Mucosa of descending colon (tissue), 3 donors: ENCODE measurements at regions not wholly inside any gene's neighbourhood (a gene's known extent, or its start where the extent isn't known, plus 50 kb on each side); places are given as distances from the start of the nearest gene placed in this dataset.

Experiments
- ATAC-seq: fragments of 200-7000 bp; cut with Tn5 transposase; one replicate; pipeline ENCODE4 v1.9.1; 2020; ENCODE audit warnings: mild to moderate bottlenecking, moderate library complexity
- DNase-seq, 3 donors: peaks; one replicate each; pipeline ENCODE4 v3.0.0-alpha.2; 2020
- H3K36me3 ChIP-seq: fragments of 200-600 bp; one replicate; pipeline ENCODE4 v1.8.0; 2021; ENCODE audit warnings: low read depth, mild to moderate bottlenecking
- H3K4me1 ChIP-seq: fragments of 200-600 bp; one replicate; pipeline ENCODE4 v1.8.0; 2021; ENCODE audit warnings: low read depth, mild to moderate bottlenecking
- H3K4me3 ChIP-seq: fragments of 200-600 bp; one replicate; pipeline ENCODE4 v1.8.0; 2021; ENCODE audit warnings: mild to moderate bottlenecking
- H3K9me3 ChIP-seq: fragments of 200-600 bp; one replicate; pipeline ENCODE4 v1.8.0; 2021; ENCODE audit warnings: mild to moderate bottlenecking
- intact Hi-C, 2 donors: fragments of 100-400 bp; cut with DNase I in 1 of 2; cut with micrococcal nuclease in 1 of 2; formaldehyde crosslinking; loops; one replicate each; pipeline versions ENCODE4 v1.11.0 to v1.11.1; 2022; cut with DNase I, micrococcal nuclease
- TF ChIP-seq, protein P1 (sequence below): fragments of 200-600 bp; IDR thresholded peaks from one replicate; pipeline ENCODE4 v1.8.0; 2022; ENCODE audit warnings: antibody characterized with exemption, mild to moderate bottlenecking
- donor health status: DM: no; HTN: no; CAD: no; lungs with moderate emphysema.
- donor health status: DM: no; HTN: no; CAD: no.
- donor health status: DM: no; HTN: yes; CAD: no.

DNA sequence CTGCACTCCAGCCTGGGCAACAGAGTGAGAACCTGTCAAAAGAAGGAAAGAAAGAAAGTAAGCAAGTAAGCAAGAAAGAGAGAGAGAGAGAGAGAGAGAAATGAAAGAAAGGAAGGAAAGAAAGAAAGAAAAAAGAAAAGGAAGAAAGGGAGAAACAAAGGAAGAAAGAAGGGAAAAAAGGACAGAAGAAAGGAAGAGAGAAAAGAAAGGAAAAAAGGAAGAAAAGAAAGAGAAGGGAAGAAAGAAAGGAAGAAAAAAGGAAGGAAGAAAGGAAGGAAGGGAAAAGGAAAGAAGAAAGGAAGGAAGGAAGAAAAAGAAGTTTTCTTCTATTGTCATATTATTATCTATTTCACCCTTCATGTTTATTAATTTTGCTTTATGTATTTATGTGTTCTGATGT, 251.1 kb upstream of the CD180 start:
- intact Hi-C loops = no loop called here
- no peaks in the 10 kb centered on the region for H3K9me3 ChIP-seq
- DNase-seq = no peak
- H3K4me1 ChIP-seq = no peaks in the 10 kb centered on the region
- ATAC-seq = no peak
- H3K36me3 ChIP-seq = no peaks in the 10 kb centered on the region
- no peak overlapping the region for H3K4me3 ChIP-seq
- TF ChIP-seq, protein P1, sequence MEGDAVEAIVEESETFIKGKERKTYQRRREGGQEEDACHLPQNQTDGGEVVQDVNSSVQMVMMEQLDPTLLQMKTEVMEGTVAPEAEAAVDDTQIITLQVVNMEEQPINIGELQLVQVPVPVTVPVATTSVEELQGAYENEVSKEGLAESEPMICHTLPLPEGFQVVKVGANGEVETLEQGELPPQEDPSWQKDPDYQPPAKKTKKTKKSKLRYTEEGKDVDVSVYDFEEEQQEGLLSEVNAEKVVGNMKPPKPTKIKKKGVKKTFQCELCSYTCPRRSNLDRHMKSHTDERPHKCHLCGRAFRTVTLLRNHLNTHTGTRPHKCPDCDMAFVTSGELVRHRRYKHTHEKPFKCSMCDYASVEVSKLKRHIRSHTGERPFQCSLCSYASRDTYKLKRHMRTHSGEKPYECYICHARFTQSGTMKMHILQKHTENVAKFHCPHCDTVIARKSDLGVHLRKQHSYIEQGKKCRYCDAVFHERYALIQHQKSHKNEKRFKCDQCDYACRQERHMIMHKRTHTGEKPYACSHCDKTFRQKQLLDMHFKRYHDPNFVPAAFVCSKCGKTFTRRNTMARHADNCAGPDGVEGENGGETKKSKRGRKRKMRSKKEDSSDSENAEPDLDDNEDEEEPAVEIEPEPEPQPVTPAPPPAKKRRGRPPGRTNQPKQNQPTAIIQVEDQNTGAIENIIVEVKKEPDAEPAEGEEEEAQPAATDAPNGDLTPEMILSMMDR = no peak

DNA sequence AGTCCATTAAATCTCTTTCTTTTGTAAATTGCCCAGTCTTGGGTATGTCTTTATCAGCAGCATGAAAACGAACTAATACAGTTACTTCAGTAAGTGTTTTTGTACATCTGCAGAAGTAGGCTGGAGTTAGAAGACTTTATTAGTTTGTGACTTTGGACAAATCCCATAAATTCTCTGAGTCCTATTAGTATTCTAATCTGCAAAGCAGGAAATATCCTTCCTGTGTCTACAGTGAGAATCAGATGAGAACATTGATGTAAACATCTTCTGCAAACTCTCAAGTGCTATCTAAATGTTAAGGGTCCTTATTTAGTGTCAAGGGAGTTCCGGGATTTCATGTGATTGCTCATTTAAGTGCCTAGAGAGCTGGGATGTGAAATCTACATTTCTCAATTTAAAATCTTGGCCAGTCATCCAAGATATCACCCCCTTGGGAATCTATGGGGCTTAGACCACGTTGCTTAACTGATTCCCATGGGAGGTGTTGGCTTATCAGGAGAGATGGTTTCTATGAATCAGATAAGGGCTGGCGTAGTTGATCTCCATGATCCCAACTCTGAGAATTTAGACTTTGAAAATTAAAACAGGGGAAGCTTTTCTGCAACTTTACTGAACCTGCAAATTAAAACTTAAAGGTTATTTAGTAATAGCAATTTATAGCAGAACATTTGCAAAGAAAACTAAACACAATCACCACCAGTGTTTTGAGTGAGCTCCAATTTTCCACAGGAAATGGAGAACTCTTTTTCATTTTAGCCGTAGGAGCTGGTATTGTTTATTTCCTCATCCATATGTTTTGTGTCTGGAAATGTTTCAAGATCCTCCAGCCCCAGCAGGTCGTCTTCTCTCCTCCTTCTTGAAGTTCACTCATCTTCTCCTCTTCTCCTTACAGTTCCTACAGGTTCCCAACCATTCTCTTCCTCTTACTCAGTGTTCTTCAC, 241.6 kb upstream of the CD180 start:
- Histone ChIP-seq H3K4me3 (no peak overlapping the region), H3K4me1 (no peaks in the 10 kb centered on the region), H3K36me3 (no peaks in the 10 kb centered on the region), H3K9me3 (peaks cover 3% of the 10 kb centered on the region)
- DNase-seq = no peak
- TF ChIP-seq, protein P1 = no peak
- intact Hi-C loops = no loop called here
- ATAC-seq = no peak

DNA sequence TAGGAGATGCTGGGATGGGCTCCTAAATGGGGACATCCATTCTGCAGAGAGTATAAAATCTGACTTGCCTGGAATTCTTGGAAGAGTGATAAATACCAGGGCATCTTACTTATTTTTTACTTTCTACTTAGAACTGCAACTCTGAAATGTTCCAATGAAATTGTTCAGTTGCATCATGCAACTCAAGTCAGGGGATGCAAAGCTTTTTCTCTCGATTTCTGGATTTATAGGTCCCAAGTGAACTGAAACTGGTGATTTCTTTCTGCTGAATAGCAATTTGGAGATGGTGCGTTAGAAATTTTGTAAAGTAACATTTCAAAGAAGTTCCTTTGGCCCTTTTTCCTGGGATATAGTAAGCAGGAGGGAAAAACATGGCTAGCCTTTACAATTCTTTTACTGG, 238.4 kb upstream of the CD180 start:
- Histone ChIP-seq H3K4me3 (no peak overlapping the region), H3K36me3 (no peaks in the 10 kb centered on the region), H3K9me3 (peaks cover 3% of the 10 kb centered on the region), H3K4me1 (no peaks in the 10 kb centered on the region)
- DNase-seq = no peak
- intact Hi-C loops = no loop called here
- TF ChIP-seq, protein P1 = no peak
- no peak for ATAC-seq

DNA sequence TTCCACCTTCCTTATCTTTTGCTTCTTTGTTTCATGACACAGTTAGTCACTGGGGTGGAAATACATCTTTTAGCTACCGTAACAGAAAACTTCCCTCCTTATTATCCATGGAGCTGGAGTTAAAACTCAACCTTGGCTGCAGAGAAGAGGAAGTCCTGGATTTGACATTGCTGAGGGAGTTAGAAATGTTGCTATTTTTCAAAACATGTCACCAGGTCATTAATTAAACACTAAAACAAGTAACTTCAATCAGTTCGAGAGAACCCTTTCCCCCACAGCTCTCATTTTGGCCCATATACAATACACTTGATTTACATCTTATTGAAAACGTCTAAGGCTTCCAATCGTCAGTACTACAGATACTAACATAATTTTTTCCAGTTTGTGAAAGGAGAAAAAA, 237.9 kb upstream of the CD180 start:
- Histone ChIP-seq H3K9me3 (peaks cover 3% of the 10 kb centered on the region), H3K4me1 (no peaks in the 10 kb centered on the region), H3K4me3 (no peak overlapping the region), H3K36me3 (no peaks in the 10 kb centered on the region)
- ATAC-seq (no peak), DNase-seq (no peak)
- TF ChIP-seq, protein P1 = no peak
- intact Hi-C loops = no loop called here

DNA sequence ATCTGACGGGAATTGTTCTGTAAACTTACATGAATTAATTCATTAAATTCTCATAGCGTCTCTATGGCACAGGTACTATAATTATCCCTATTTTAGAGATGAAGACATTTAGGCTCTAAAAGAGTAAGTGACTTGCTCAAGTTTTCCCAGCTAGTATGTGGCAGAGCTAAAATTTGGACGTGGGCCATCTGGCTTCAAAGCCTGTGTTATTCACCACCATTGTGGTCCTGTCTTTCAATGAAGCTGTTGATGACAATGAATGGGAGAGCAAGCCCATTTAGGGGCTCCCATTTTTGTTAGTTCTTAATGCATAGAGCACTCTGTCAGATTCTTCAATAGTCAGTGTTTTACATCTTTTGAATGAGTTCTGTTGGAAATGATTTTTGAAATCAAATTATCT, 236.0 kb upstream of the CD180 start:
- DNase-seq = no peak
- no peak overlapping the region for H3K4me3 ChIP-seq
- intact Hi-C loops = no loop called here
- no peaks in the 10 kb centered on the region for H3K9me3 ChIP-seq
- no peaks in the 10 kb centered on the region for H3K4me1 ChIP-seq
- H3K36me3 ChIP-seq = no peaks in the 10 kb centered on the region
- TF ChIP-seq, protein P1 = no peak
- ATAC-seq = no peak
